GM12878 (cell line): ENCODE measurements at regions not wholly inside any gene's neighbourhood (a gene's known extent, or its start where the extent isn't known, plus 50 kb on each side); places are given as distances from the start of the nearest gene placed in this dataset.

Source experiments
- ATAC-seq: fragments of 200-7000 bp; cut with Tn5 transposase; 3 replicates; pipeline ENCODE4 v1.9.1; 2020; ENCODE audit warnings: mild to moderate bottlenecking, moderate library complexity
- BruUV-seq: library from RNA; stranded (reverse); fragments of 400-500 nt; replicated peaks from 2 replicates; lab custom pipeline; 2021; lab: Mats Ljungman, UMichigan
- CTCF ChIA-PET: fragments of 300-600 bp; sonication (Branson Sonifier 250); formaldehyde crosslinking; extraction: SDS; loops from one replicate; lab custom pipeline; 2021; ENCODE audit warnings: inconsistent platforms; lab: Yijun Ruan, JAX
- POLR2A ChIA-PET: fragments of 350-600 bp; formaldehyde crosslinking; extraction: SDS; loops from one replicate; lab custom pipeline; 2021; ENCODE audit warnings: inconsistent platforms; lab: Charles Lee
- RAD21 ChIA-PET: fragments of 300-600 bp; sonication (Branson Sonifier 250); formaldehyde crosslinking; loops from one replicate; lab custom pipeline; 2023; ENCODE audit warnings: antibody characterized with exemption; ENCODE audit not compliant: unreplicated experiment; lab: Charles Lee
- SMC1A ChIA-PET: fragments of 300-600 bp; sonication (Branson Sonifier 250); formaldehyde crosslinking; loops from one replicate; lab custom pipeline; 2023; ENCODE audit not compliant: unreplicated experiment, uncharacterized antibody; lab: Charles Lee
- DNase-seq: peaks from one replicate; pipeline ENCODE4 v3.0.0-alpha.2; 2011; ENCODE audit warnings: low read depth, low spot score
- FAIRE-seq: peaks from 3 replicates; lab custom pipeline; 2011; peaks lifted over from hg19 to GRCh38; lab: Jason Lieb, UNC
- H2AFZ ChIP-seq: 2 replicates; pipeline ENCODE4 v1.6.0; 2011; ENCODE audit warnings: low read depth, low read length, control low read depth; ENCODE audit not compliant: control insufficient read depth
- H3K27ac ChIP-seq: 2 replicates; pipeline ENCODE4 v1.5.1; 2011; ENCODE audit warnings: control low read depth; ENCODE audit not compliant: control insufficient read depth, insufficient read depth
- H3K27me3 ChIP-seq, 2 experiments: replicated peaks in 1 of 2; 2 replicates each; pipeline versions ENCODE4 v1.6.0 to v1.6.1; 2011; ENCODE audit warnings: low read length in 1 of 2; ENCODE audit not compliant: control insufficient read depth in 2 of 2, insufficient read depth in 2 of 2
- H3K36me3 ChIP-seq, 2 experiments: 2 replicates each; pipeline ENCODE4 v1.5.1; 2011; ENCODE audit warnings: low read length in 1 of 2; ENCODE audit not compliant: control insufficient read depth in 2 of 2, insufficient read depth in 2 of 2
- H3K4me1 ChIP-seq: 2 replicates; pipeline ENCODE4 v1.6.1; 2011; ENCODE audit warnings: mild to moderate bottlenecking, low read length, moderate library complexity, mixed read lengths; ENCODE audit not compliant: control insufficient read depth, insufficient read depth
- H3K4me2 ChIP-seq: 2 replicates; pipeline ENCODE4 v1.6.0; 2011; ENCODE audit warnings: control low read depth; ENCODE audit not compliant: control insufficient read depth, insufficient read depth
- H3K4me3 ChIP-seq: fragments of 200-600 bp; sonication (generic); 2 replicates; pipeline ENCODE4 v1.5.1; 2016
- H3K79me2 ChIP-seq: 2 replicates; pipeline ENCODE4 v1.6.0; 2011; ENCODE audit warnings: low read length; ENCODE audit not compliant: control insufficient read depth, insufficient read depth
- H3K9ac ChIP-seq: 2 replicates; pipeline ENCODE4 v1.8.0; 2011; ENCODE audit warnings: low read length, control low read depth, mixed read lengths; ENCODE audit not compliant: control insufficient read depth, insufficient read depth
- H3K9me3 ChIP-seq: replicated peaks from 3 replicates; pipeline ENCODE4 v1.5.1; 2011; ENCODE audit warnings: mild to moderate bottlenecking, low read length; ENCODE audit not compliant: control insufficient read depth, insufficient read depth
- H4K20me1 ChIP-seq: 2 replicates; pipeline ENCODE4 v1.6.0; 2011; ENCODE audit not compliant: control insufficient read depth, insufficient read depth
- EZH2 ChIP-seq: IDR thresholded peaks from 2 replicates; pipeline ENCODE4 v1.6.1; 2012; ENCODE audit warnings: low read depth, mild to moderate bottlenecking, control low read depth, inconsistent platforms, low read length, borderline replicate concordance; ENCODE audit not compliant: control insufficient read depth
- RFX5 ChIP-seq: IDR thresholded peaks from 2 replicates; pipeline ENCODE4 v1.6.1; 2011; ENCODE audit warnings: low read depth, low read length, improper control_type of control experiment
- ZNF384 ChIP-seq: IDR thresholded peaks from 2 replicates; pipeline ENCODE4 v1.6.1; 2012; ENCODE audit warnings: low read depth, mild to moderate bottlenecking, low read length, improper control_type of control experiment, borderline replicate concordance
- WGBS: methylation state at CpG from one replicate; pipeline ENCODE4 v1.1.6; 2016; ENCODE audit warnings: low lambda C conversion rate; ENCODE audit not compliant: insufficient replicate concordance, insufficient coverage; ENCODE audit errors: missing lambda C conversion rate; 5-methylcytosine and 5-hydroxymethylcytosine counted together
- in situ Hi-C: fragments of 300-500 bp; cut with MboI; formaldehyde crosslinking; loops from 9 replicates; pipeline ENCODE4 v1.14.3; 2018; ENCODE audit warnings: mixed read lengths
- intact Hi-C: fragments of 100-400 bp; cut with micrococcal nuclease; formaldehyde crosslinking; loops from one replicate; pipeline ENCODE4 v1.14.2; 2022; ENCODE audit not compliant: unreplicated experiment
- TF ChIP-seq, protein P1 (sequence below): IDR thresholded peaks from 2 replicates; pipeline ENCODE4 v1.6.1; 2012; ENCODE audit warnings: mild to moderate bottlenecking, low read depth, low read length
- TF ChIP-seq, protein P2 (sequence below): fragments of 150-350 bp; IDR thresholded peaks from 2 replicates; pipeline ENCODE4 v1.6.1; 2014; ENCODE audit warnings: mild to moderate bottlenecking, low read depth, low read length

DNA sequence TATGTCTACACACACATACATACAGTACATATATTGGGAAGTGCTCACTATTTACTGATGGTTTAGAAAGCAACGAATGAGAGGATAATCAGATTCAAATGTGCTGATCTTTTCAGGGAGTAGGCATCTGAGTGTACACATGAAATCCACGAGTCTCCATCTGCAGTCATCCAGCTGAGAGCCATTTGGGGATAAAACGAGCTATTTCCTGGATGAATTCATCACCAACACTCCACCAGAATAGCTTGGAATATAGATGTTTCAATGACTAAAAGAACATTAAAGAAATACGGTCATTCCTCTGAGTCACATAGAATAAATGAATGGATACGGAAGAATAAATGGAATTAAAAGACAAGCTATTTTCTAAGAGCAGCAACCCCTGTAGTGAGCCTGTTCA lies 721.6 kb upstream of the ARGLU1 start:
- in situ Hi-C loops (no loop called here), intact Hi-C loops (no loop called here)
- no peaks in the 10 kb centered on the region for H3K36me3 ChIP-seq
- no peak overlapping the region for H3K4me3 ChIP-seq
- ChIA-PET SMC1A (no interaction called here), POLR2A (interaction anchor here (0.7 kb wide), 1 partner anchor 66 kb away, joined by 4 read pairs; no protein-coding TSS in a partner anchor), RAD21 (no interaction called here), CTCF (no interaction called here)
- 20% methylated on average over 5 of the region's 5 CpGs for WGBS
- no peak overlapping the region for H3K27ac ChIP-seq
- H3K4me2 ChIP-seq, result no peak overlapping the region
- no peak overlapping the region for H3K9ac ChIP-seq
- TF ChIP-seq ZNF384 (no peak), RFX5 (no peak), EZH2 (no peak)
- TF ChIP-seq, protein P1, sequence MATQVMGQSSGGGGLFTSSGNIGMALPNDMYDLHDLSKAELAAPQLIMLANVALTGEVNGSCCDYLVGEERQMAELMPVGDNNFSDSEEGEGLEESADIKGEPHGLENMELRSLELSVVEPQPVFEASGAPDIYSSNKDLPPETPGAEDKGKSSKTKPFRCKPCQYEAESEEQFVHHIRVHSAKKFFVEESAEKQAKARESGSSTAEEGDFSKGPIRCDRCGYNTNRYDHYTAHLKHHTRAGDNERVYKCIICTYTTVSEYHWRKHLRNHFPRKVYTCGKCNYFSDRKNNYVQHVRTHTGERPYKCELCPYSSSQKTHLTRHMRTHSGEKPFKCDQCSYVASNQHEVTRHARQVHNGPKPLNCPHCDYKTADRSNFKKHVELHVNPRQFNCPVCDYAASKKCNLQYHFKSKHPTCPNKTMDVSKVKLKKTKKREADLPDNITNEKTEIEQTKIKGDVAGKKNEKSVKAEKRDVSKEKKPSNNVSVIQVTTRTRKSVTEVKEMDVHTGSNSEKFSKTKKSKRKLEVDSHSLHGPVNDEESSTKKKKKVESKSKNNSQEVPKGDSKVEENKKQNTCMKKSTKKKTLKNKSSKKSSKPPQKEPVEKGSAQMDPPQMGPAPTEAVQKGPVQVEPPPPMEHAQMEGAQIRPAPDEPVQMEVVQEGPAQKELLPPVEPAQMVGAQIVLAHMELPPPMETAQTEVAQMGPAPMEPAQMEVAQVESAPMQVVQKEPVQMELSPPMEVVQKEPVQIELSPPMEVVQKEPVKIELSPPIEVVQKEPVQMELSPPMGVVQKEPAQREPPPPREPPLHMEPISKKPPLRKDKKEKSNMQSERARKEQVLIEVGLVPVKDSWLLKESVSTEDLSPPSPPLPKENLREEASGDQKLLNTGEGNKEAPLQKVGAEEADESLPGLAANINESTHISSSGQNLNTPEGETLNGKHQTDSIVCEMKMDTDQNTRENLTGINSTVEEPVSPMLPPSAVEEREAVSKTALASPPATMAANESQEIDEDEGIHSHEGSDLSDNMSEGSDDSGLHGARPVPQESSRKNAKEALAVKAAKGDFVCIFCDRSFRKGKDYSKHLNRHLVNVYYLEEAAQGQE, result no peak
- TF ChIP-seq, protein P2, sequence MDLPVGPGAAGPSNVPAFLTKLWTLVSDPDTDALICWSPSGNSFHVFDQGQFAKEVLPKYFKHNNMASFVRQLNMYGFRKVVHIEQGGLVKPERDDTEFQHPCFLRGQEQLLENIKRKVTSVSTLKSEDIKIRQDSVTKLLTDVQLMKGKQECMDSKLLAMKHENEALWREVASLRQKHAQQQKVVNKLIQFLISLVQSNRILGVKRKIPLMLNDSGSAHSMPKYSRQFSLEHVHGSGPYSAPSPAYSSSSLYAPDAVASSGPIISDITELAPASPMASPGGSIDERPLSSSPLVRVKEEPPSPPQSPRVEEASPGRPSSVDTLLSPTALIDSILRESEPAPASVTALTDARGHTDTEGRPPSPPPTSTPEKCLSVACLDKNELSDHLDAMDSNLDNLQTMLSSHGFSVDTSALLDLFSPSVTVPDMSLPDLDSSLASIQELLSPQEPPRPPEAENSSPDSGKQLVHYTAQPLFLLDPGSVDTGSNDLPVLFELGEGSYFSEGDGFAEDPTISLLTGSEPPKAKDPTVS, result no peak
- DNase-seq (no peak), ATAC-seq (no peak), FAIRE-seq (no peak)
- H4K20me1 ChIP-seq, result no peaks in the 10 kb centered on the region
- BruUV-seq, result no TSS peak
- H3K27me3 ChIP-seq, result no peaks in the 10 kb centered on the region
- no peaks in the 10 kb centered on the region for H3K79me2 ChIP-seq
- no peaks in the 10 kb centered on the region for H3K9me3 ChIP-seq
- no peak overlapping the region for H2AFZ ChIP-seq
- H3K4me1 ChIP-seq, result no peaks in the 10 kb centered on the region
